HCT116 (cell line): ENCODE measurements at regions not wholly inside any gene's neighbourhood (a gene's known extent, or its start where the extent isn't known, plus 50 kb on each side); places are given as distances from the start of the nearest gene placed in this dataset.

Experiments
- ATAC-seq: fragments of 200-7000 bp; cut with Tn5 transposase; 2 replicates; pipeline ENCODE4 v1.9.1; 2020; ENCODE audit warnings: mild to moderate bottlenecking, moderate library complexity
- BruUV-seq: library from RNA; stranded (reverse); fragments of 400-500 nt; replicated peaks from 2 replicates; lab custom pipeline; 2021; lab: Mats Ljungman, UMichigan
- CTCF ChIA-PET: fragments of 300-600 bp; sonication (Branson Sonifier 250); formaldehyde crosslinking; loops from one replicate; lab custom pipeline; 2021; ENCODE audit warnings: antibody characterized with exemption; lab: Charles Lee
- POLR2A ChIA-PET: fragments of 300-600, 350-600 bp; sonication (Branson Sonifier 250); formaldehyde crosslinking; loops from one replicate; lab custom pipeline; 2021; ENCODE audit warnings: antibody characterized with exemption; lab: Charles Lee
- RAD21 ChIA-PET, 2 experiments: fragments of 300-600 bp; sonication (Branson Sonifier 250); formaldehyde crosslinking; loops; one replicate each; lab custom pipeline; 2023; ENCODE audit warnings: low total read pairs in 2 of 2; ENCODE audit not compliant: uncharacterized antibody in 2 of 2, unreplicated experiment in 2 of 2, low non-redundant PET in 1 of 2; lab: Charles Lee
- DNase-seq: peaks from one replicate; pipeline ENCODE4 v3.0.0-alpha.2; 2010; ENCODE audit warnings: low read depth, low spot score
- H2AFZ ChIP-seq: fragments of 200-600 bp; shearing (Covaris generic), sonication (generic); 2 replicates; pipeline ENCODE4 v1.6.1; 2017; ENCODE audit warnings: low read depth, mixed run types, mixed read lengths, antibody characterized with exemption, low read length; ENCODE audit not compliant: poor library complexity, severe bottlenecking
- H3K27ac ChIP-seq: 2 replicates; pipeline ENCODE4 v1.5.1; 2012; ENCODE audit warnings: low read depth, low read length
- H3K27me3 ChIP-seq: fragments of 200-600 bp; sonication (generic); 2 replicates; pipeline ENCODE4 v1.6.1; 2016; ENCODE audit warnings: mixed run types, low read length, mixed read lengths; ENCODE audit not compliant: insufficient read depth
- H3K36me3 ChIP-seq, 2 experiments: fragments of 200-500 bp in 1 of 2; fragments of 200-600 bp in 1 of 2; sonication (Bioruptor generic) in 1 of 2; sonication (generic) in 1 of 2; 2 replicates each; pipeline versions ENCODE4 v1.5.1 to v1.6.1; 2014 to 2016; ENCODE audit warnings: low read length in 2 of 2, inconsistent platforms in 1 of 2, mixed read lengths in 1 of 2, mixed run types in 1 of 2; ENCODE audit not compliant: insufficient read depth in 2 of 2, control insufficient read depth in 1 of 2
- H3K4me1 ChIP-seq, 2 experiments: fragments of 200-600 bp in 1 of 2; sonication (generic) in 1 of 2; 2 replicates each; pipeline versions ENCODE4 v1.5.1 to v1.6.1; 2012 to 2017; ENCODE audit warnings: low read length in 2 of 2, inconsistent platforms in 1 of 2, mild to moderate bottlenecking in 1 of 2, mixed read lengths in 1 of 2, mixed run types in 1 of 2, moderate library complexity in 1 of 2; ENCODE audit not compliant: insufficient read depth in 2 of 2, control insufficient read depth in 1 of 2
- H3K4me2 ChIP-seq: fragments of 200-600 bp; sonication (generic); 2 replicates; pipeline ENCODE4 v1.6.1; 2017; ENCODE audit warnings: mixed run types, low read length, mixed read lengths
- H3K4me3 ChIP-seq, 2 experiments: fragments of 200-600 bp in 1 of 2; sonication (generic) in 1 of 2; replicated peaks in 1 of 2; 2 replicates each; pipeline ENCODE4 v1.5.1; 2011 to 2016; ENCODE audit warnings: low read length in 2 of 2, control low read depth in 1 of 2, low read depth in 1 of 2, mild to moderate bottlenecking in 1 of 2, mixed read lengths in 1 of 2, mixed run types in 1 of 2
- H3K79me2 ChIP-seq: fragments of 200-600 bp; sonication (generic); 2 replicates; pipeline ENCODE4 v1.6.1; 2017; ENCODE audit warnings: mild to moderate bottlenecking, mixed run types, low read length, moderate library complexity, mixed read lengths; ENCODE audit not compliant: insufficient read depth
- H3K9ac ChIP-seq: fragments of 200-600 bp; sonication (generic); 2 replicates; pipeline ENCODE4 v1.6.1; 2016; ENCODE audit warnings: low read length, mixed read lengths
- H3K9me2 ChIP-seq: fragments of 200-600 bp; sonication (generic), shearing (Covaris generic); 2 replicates; pipeline ENCODE4 v1.6.1; 2017; ENCODE audit warnings: mixed run types, mild to moderate bottlenecking, moderate library complexity; ENCODE audit not compliant: insufficient read depth
- H3K9me3 ChIP-seq, 2 experiments: fragments of 200-500 bp in 1 of 2; fragments of 200-600 bp in 1 of 2; sonication (Bioruptor generic) in 1 of 2; sonication (generic) in 1 of 2; 2 replicates each; pipeline ENCODE4 v1.6.1; 2014 to 2017; ENCODE audit warnings: low read length in 2 of 2, mixed read lengths in 2 of 2, inconsistent platforms in 1 of 2, low read depth in 1 of 2, mild to moderate bottlenecking in 1 of 2, mixed run types in 1 of 2, moderate library complexity in 1 of 2; ENCODE audit not compliant: control insufficient read depth in 1 of 2, insufficient read depth in 1 of 2
- H4K20me1 ChIP-seq: fragments of 200-600 bp; sonication (generic), shearing (Covaris generic); 2 replicates; pipeline ENCODE4 v1.6.1; 2017; ENCODE audit warnings: mixed run types, mild to moderate bottlenecking, moderate library complexity; ENCODE audit not compliant: insufficient read depth
- ATF3 ChIP-seq: IDR thresholded peaks from 2 replicates; pipeline ENCODE4 v1.6.1; 2012
- CBX3 ChIP-seq: IDR thresholded peaks from 2 replicates; pipeline ENCODE4 v1.6.1; 2012; ENCODE audit warnings: low read depth
- EGR1 ChIP-seq: IDR thresholded peaks from 2 replicates; pipeline ENCODE4 v1.6.1; 2012; ENCODE audit warnings: low read depth
- EZH2phosphoT487 ChIP-seq: fragments of 200-600 bp; IDR thresholded peaks from 2 replicates; pipeline ENCODE4 v1.6.1; 2018; ENCODE audit warnings: antibody characterized with exemption, borderline replicate concordance
- FOSL1 ChIP-seq: IDR thresholded peaks from 2 replicates; pipeline ENCODE4 v1.6.1; 2012; ENCODE audit warnings: low read depth
- JUND ChIP-seq: IDR thresholded peaks from 2 replicates; pipeline ENCODE4 v1.6.1; 2012
- MAX ChIP-seq: IDR thresholded peaks from 2 replicates; pipeline ENCODE4 v1.6.1; 2012
- POLR2A ChIP-seq: IDR thresholded peaks from 2 replicates; pipeline ENCODE4 v1.7.0; 2011; ENCODE audit warnings: borderline replicate concordance; ENCODE audit not compliant: insufficient read depth, insufficient read length; ENCODE audit errors: extremely low read depth
- RAD21 ChIP-seq: IDR thresholded peaks from 2 replicates; pipeline ENCODE4 v1.6.1; 2012; ENCODE audit warnings: low read depth, mild to moderate bottlenecking
- REST ChIP-seq: IDR thresholded peaks from 2 replicates; pipeline ENCODE4 v1.6.1; 2012; ENCODE audit warnings: low read depth
- SP1 ChIP-seq: IDR thresholded peaks from 2 replicates; pipeline ENCODE4 v1.6.1; 2012; ENCODE audit warnings: low read depth
- TCF7L2 ChIP-seq: IDR thresholded peaks from 2 replicates; pipeline ENCODE4 v1.7.0; 2011; ENCODE audit warnings: borderline replicate concordance, inconsistent platforms; ENCODE audit not compliant: insufficient read depth, insufficient read length; ENCODE audit errors: extremely low read depth
- YY1 ChIP-seq: IDR thresholded peaks from 2 replicates; pipeline ENCODE4 v1.6.1; 2011; ENCODE audit warnings: low read length, low read depth, moderate library complexity, mild to moderate bottlenecking; ENCODE audit not compliant: insufficient replicate concordance; ENCODE audit errors: extremely low read depth
- ZBTB33 ChIP-seq: IDR thresholded peaks from 2 replicates; pipeline ENCODE4 v1.6.1; 2011; ENCODE audit warnings: mild to moderate bottlenecking, low read length, moderate library complexity; ENCODE audit not compliant: insufficient replicate concordance; ENCODE audit errors: extremely low read depth
- intact Hi-C: fragments of 100-400 bp; cut with micrococcal nuclease; formaldehyde crosslinking; loops from 2 replicates; pipeline ENCODE4 v1.10.0; 2022

- TF ChIP-seq ZBTB33: no peak
- no peak for TF ChIP-seq YY1
Observed at GRCh38 chr16:55968221-55968620, 93.0 kb upstream of the CES5A start (continued).

- no peak for DNase-seq
- POLR2A ChIA-PET: no interaction called here
- BruUV-seq: no TSS peak
- Histone ChIP-seq H3K9ac (no peak overlapping the region), H3K27me3 (peaks cover 23% of the 10 kb centered on the region), H3K79me2 (no peaks in the 10 kb centered on the region), H3K4me3 (no peak overlapping the region), H3K4me1 (no peaks in the 10 kb centered on the region; a peak in 2 of 4 replicates), H3K9me2 (no peaks in the 10 kb centered on the region), H2AFZ (no peak overlapping the region), H4K20me1 (no peaks in the 10 kb centered on the region), H3K27ac (no peak overlapping the region), H3K9me3 (no peaks in the 10 kb centered on the region), H3K4me2 (no peak overlapping the region), H3K36me3 (no peaks in the 10 kb centered on the region)
- intact Hi-C loops: no loop called here
- CTCF ChIA-PET: no interaction called here
- no peak for TF ChIP-seq CBX3
- TF ChIP-seq ATF3: no peak
- TF ChIP-seq FOSL1: no peak
- TF ChIP-seq SP1: no peak
- no peak for TF ChIP-seq EZH2phosphoT487
- no peak for TF ChIP-seq YY1
- no peak for TF ChIP-seq RAD21
- TF ChIP-seq TCF7L2: no peak
- TF ChIP-seq JUND: no peak
- TF ChIP-seq EGR1: no peak
- TF ChIP-seq MAX: no peak
- TF ChIP-seq POLR2A: no peak
- no peak for TF ChIP-seq REST
- ATAC-seq: no peak
- RAD21 ChIA-PET: no interaction called here
Observed at GRCh38 chr16:55964923-55965475, 89.8 kb upstream of the CES5A start.
